HG03460 (cell line): ENCODE measurements at regions not wholly inside any gene's neighbourhood (a gene's known extent, or its start where the extent isn't known, plus 50 kb on each side); places are given as distances from the start of the nearest gene placed in this dataset.
"Not testable (repeated sequence)": the region's sequence is repeated elsewhere in the genome, so short reads cannot be mapped to it uniquely, and the experiment has no call there.

Experiments
- ATAC-seq: cut with Tn5 transposase; IDR thresholded peaks from one replicate; pipeline ENCODE4 v1.9.1; 2021; ENCODE audit not compliant: unreplicated experiment

- no peak for ATAC-seq
Observed at GRCh38 chr9:19903076-19903475, 114.2 kb upstream of the SLC24A2 start.

GRCh38 chr9:19901586-19901985 lies 112.7 kb upstream of the SLC24A2 start:
- no peak for ATAC-seq

DNA sequence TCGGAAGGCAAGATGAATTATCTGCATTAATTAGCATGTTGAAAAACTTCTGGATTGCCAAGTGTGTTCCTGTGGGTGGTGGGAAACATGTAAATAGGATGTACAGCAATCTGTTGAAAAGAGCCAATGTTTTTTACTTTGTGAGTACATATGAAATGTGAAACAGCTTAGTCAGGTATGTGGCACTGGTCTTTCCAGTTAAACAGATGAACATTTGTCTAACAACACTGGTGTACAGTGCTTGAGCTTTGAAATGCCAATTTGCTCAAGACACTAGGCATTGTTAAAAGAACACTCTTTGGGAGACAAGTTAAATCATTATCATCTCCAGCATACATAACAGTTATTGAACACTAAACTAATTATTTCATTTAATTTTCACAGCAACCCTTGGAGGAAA lies 107.3 kb upstream of the SLC24A2 start:
- ATAC-seq: no peak

- not testable (repeated sequence) for ATAC-seq
Observed at GRCh38 chr9:19895578-19895977, 106.7 kb upstream of the SLC24A2 start.

DNA sequence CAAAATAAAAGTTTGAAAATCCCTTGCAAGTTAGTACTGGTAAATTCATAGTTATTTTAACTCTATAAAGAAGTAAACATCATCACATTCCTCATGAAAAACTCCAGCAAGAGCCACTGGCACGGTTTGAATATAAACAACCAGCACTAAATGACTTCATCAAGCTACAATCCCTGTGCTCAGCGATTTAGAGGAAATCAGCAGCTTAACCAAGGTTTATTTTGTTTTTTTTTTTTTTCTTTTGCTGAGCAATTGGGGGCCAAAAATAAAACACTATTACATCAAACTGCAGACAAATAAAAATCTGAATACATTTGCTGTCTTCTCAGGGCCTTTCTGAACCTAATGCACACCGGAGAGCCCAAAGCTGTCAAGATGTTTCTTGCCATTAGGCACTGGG lies 106.2 kb upstream of the SLC24A2 start:
- no peak for ATAC-seq

GRCh38 chr9:19885608-19886007 lies 96.8 kb upstream of the SLC24A2 start:
- no peak for ATAC-seq

GRCh38 chr9:19879062-19879461 lies 90.2 kb upstream of the SLC24A2 start:
- ATAC-seq: no peak

DNA sequence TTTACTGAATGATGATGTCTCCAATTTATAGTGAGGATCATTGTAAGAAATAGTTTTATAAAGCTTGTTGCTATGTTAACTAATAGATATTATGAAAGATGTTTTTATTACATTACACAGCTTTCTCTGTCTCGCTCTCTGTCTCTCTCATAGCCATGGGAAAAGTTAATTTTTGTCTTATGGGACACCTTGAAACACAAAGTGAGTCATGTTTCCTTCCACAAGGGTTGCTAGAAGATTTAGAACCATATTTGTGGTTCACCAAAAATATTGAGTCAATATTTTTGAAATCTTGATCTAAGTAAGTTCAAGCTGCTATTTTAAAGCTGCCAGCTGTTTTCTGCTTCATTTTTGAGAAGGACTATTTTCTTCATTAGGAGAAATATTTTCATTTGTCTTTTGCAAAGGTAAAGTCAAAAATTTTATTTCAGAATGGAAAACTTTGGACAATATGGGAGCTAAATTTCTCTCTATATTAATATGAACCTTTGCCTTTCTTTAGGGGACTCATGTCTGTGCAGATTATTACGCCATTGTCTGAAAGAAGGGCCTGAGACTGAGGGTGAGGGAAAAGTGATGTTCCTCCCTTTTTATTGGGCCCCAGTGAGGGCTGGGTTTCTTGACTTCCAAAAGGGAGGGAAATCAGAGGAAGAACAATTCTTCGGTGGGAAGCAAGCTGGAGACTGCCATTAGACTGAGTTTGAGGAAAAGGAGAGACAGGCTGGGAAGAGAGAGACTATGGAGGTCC lies 87.9 kb upstream of the SLC24A2 start:
- ATAC-seq: no peak

- no peak for ATAC-seq
Observed at GRCh38 chr9:19875291-19875920, 86.6 kb upstream of the SLC24A2 start.

DNA sequence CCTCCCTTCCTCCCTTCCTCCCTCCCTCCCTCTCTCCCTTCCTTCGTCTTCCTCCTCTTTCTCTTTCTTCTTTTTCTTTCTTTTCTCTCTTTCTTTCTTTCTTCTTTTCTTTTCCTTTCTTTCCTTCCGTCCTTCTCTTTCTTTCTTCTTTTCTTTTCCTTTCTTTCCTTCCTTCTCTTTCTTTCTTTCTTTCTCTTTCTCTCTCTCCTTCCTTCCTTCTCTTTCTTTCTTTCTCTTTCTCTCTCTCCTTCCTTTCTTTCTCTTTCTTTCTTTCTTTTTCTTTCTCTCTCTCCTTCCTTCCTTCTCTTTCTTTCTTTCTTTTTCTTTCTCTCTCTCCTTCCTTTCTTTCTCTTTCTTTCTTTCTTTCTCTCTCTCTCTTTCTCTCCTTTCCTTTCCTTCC lies 84.4 kb upstream of the SLC24A2 start:
- not testable (repeated sequence) for ATAC-seq

GRCh38 chr9:19870988-19871387 lies 82.2 kb upstream of the SLC24A2 start:
- no peak for ATAC-seq

DNA sequence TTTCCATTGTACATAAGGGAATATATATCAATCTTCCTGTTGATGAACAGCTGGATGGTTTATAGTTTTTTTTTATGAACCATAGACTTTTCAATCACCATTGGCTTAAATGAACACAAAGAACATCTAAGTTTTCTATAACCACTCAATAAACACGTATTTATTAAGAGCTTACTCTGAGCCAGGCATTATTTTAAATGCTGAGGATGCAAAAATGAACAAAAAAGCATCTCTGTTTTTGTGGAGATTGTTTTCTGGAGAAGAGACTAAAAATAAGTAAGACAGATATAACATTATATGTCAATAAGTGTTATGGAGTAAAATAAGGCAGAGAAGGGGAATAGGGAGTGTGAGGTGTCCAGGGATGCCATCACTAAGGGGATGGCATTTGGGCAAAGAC lies 52.1 kb upstream of the SLC24A2 start:
- ATAC-seq: no peak
